SK-N-SH (cell line): ENCODE measurements at regions not wholly inside any gene's neighbourhood (a gene's known extent, or its start where the extent isn't known, plus 50 kb on each side); places are given as distances from the start of the nearest gene placed in this dataset.

Source experiments
- CTCF ChIA-PET: fragments of 300-600, 350-600 bp; formaldehyde crosslinking; extraction: SDS; loops from one replicate; lab custom pipeline; 2021; lab: Yijun Ruan, JAX
- POLR2A ChIA-PET: fragments of 350-600 bp; sonication (Branson Sonifier 250); formaldehyde crosslinking; extraction: SDS; loops from one replicate; lab custom pipeline; 2020; ENCODE audit warnings: antibody characterized with exemption, inconsistent platforms; lab: Yijun Ruan, JAX
- DNase-seq: peaks from one replicate; pipeline ENCODE4 v3.0.0; 2012
- H2AFZ ChIP-seq: fragments of 200-600 bp; sonication (generic); 2 replicates; pipeline ENCODE4 v1.8.1; 2016; ENCODE audit warnings: antibody characterized with exemption, mild to moderate bottlenecking, low read depth
- H3F3A ChIP-seq: fragments of 200-600 bp; sonication (generic); replicated peaks from 2 replicates; pipeline ENCODE3; 2016; ENCODE audit warnings: antibody characterized with exemption, mild to moderate bottlenecking; ENCODE audit not compliant: insufficient read depth
- H3K27ac ChIP-seq, 2 experiments: fragments of 200-500 bp in 1 of 2; fragments of 200-600 bp in 1 of 2; sonication (Bioruptor generic) in 1 of 2; sonication (generic), shearing (Covaris generic) in 1 of 2; 2 replicates each; pipeline versions ENCODE4 v1.5.1 to v1.6.1; 2014 to 2016; ENCODE audit warnings: low read depth in 2 of 2, inconsistent platforms in 1 of 2, low read length in 1 of 2, mild to moderate bottlenecking in 1 of 2, mixed read lengths in 1 of 2
- H3K27me3 ChIP-seq: fragments of 200-600 bp; sonication (generic), shearing (Covaris generic); 2 replicates; pipeline ENCODE4 v1.6.1; 2016; ENCODE audit warnings: mixed run types; ENCODE audit not compliant: insufficient read depth
- H3K36me3 ChIP-seq, 2 experiments: fragments of 200-500 bp in 1 of 2; fragments of 200-600 bp in 1 of 2; sonication (Bioruptor generic) in 1 of 2; sonication (generic) in 1 of 2; replicated peaks in 1 of 2; 2 replicates each; pipeline versions ENCODE3 to v1.5.1; 2014 to 2016; ENCODE audit warnings: low read length in 1 of 2, mild to moderate bottlenecking in 1 of 2; ENCODE audit not compliant: insufficient read depth in 2 of 2, control insufficient read depth in 1 of 2
- H3K4me1 ChIP-seq, 2 experiments: fragments of 200-500 bp in 1 of 2; fragments of 200-600 bp in 1 of 2; sonication (Bioruptor generic) in 1 of 2; sonication (generic), shearing (Covaris generic) in 1 of 2; 2 replicates each; pipeline versions ENCODE4 v1.5.1 to v1.6.1; 2014 to 2016; ENCODE audit warnings: low read depth in 1 of 2, low read length in 1 of 2, mixed run types in 1 of 2; ENCODE audit not compliant: insufficient read depth in 2 of 2, control insufficient read depth in 1 of 2
- H3K4me2 ChIP-seq: fragments of 200-600 bp; sonication (generic), shearing (Covaris generic); 2 replicates; pipeline ENCODE4 v1.6.1; 2017; ENCODE audit warnings: mixed run types
- H3K4me3 ChIP-seq, 2 experiments: fragments of 200-500 bp in 1 of 2; fragments of 200-600 bp in 1 of 2; sonication (Bioruptor generic) in 1 of 2; sonication (generic), shearing (Covaris generic) in 1 of 2; 2 replicates each; pipeline versions ENCODE4 v1.5.1 to v1.8.1; 2014 to 2016; ENCODE audit warnings: low read depth in 2 of 2, inconsistent platforms in 1 of 2, low read length in 1 of 2, mild to moderate bottlenecking in 1 of 2, mixed read lengths in 1 of 2, moderate library complexity in 1 of 2
- H3K79me2 ChIP-seq: fragments of 200-600 bp; sonication (generic); 2 replicates; pipeline ENCODE4 v1.8.1; 2017; ENCODE audit warnings: mild to moderate bottlenecking; ENCODE audit not compliant: insufficient read depth
- H3K9ac ChIP-seq: fragments of 200-600 bp; sonication (generic); 2 replicates; pipeline ENCODE4 v1.6.1; 2017; ENCODE audit warnings: mixed run types
- H3K9me2 ChIP-seq: fragments of 200-600 bp; sonication (generic); 2 replicates; pipeline ENCODE4 v1.6.1; 2017; ENCODE audit warnings: mixed run types
- H3K9me3 ChIP-seq: fragments of 200-600 bp; sonication (generic); 2 replicates; pipeline ENCODE4 v1.6.1; 2017; ENCODE audit warnings: mixed run types, mild to moderate bottlenecking, moderate library complexity
- H4K20me1 ChIP-seq: fragments of 200-600 bp; sonication (generic); 2 replicates; pipeline ENCODE4 v1.6.1; 2017; ENCODE audit warnings: mild to moderate bottlenecking, mixed run types; ENCODE audit not compliant: insufficient read depth
- CHD2 ChIP-seq: fragments of 150-350 bp; IDR thresholded peaks from 2 replicates; pipeline ENCODE4 v1.6.1; 2018; ENCODE audit warnings: low read length; ENCODE audit not compliant: partially characterized antibody
- CTCF ChIP-seq: fragments of 200-600 bp; sonication (generic); IDR thresholded peaks from 2 replicates; pipeline ENCODE4 v1.6.1; 2017; ENCODE audit warnings: antibody characterized with exemption, mild to moderate bottlenecking, moderate library complexity
- ELF1 ChIP-seq: IDR thresholded peaks from 2 replicates; pipeline ENCODE4 v1.4.0; 2012
- EZH2phosphoT487 ChIP-seq: fragments of 200-600 bp; sonication (generic); IDR thresholded peaks from 2 replicates; pipeline ENCODE4 v1.6.1; 2017; ENCODE audit warnings: low read depth, mixed run types, mild to moderate bottlenecking, antibody characterized with exemption, moderate library complexity, borderline replicate concordance
- FOXM1 ChIP-seq: IDR thresholded peaks from 2 replicates; pipeline ENCODE4 v1.4.0; 2012; ENCODE audit warnings: low read depth, mild to moderate bottlenecking
- MAX ChIP-seq: IDR thresholded peaks from 2 replicates; pipeline ENCODE4 v1.4.0; 2012; ENCODE audit warnings: low read depth
- MEF2A ChIP-seq: IDR thresholded peaks from 2 replicates; pipeline ENCODE4 v1.4.0; 2012; ENCODE audit warnings: low read depth, borderline replicate concordance
- MXI1 ChIP-seq: IDR thresholded peaks from 2 replicates; pipeline ENCODE4 v1.6.1; 2012; ENCODE audit warnings: mild to moderate bottlenecking, low read depth, low read length, improper control_type of control experiment
- NRF1 ChIP-seq: IDR thresholded peaks from 2 replicates; pipeline ENCODE4 v1.6.1; 2012; ENCODE audit warnings: low read depth, mild to moderate bottlenecking, low read length
- RFX5 ChIP-seq: IDR thresholded peaks from 2 replicates; pipeline ENCODE4 v1.6.1; 2012; ENCODE audit warnings: mild to moderate bottlenecking, improper control_type of control experiment, low read length
- SIN3A ChIP-seq: IDR thresholded peaks from 2 replicates; pipeline ENCODE4 v1.6.1; 2012; ENCODE audit warnings: low read depth, mild to moderate bottlenecking, low read length, moderate library complexity, borderline replicate concordance
- SMC3 ChIP-seq: IDR thresholded peaks from 2 replicates; pipeline ENCODE4 v1.6.1; 2012; ENCODE audit warnings: low read depth, low read length, improper control_type of control experiment
- TAF1 ChIP-seq: IDR thresholded peaks from 2 replicates; pipeline ENCODE4 v1.6.1; 2012; ENCODE audit warnings: low read depth, mild to moderate bottlenecking, low read length, moderate library complexity, borderline replicate concordance
- TCF12 ChIP-seq: IDR thresholded peaks from 2 replicates; pipeline ENCODE4 v1.4.0; 2012
- TEAD4 ChIP-seq: IDR thresholded peaks from 2 replicates; pipeline ENCODE4 v1.4.0; 2012; ENCODE audit warnings: mild to moderate bottlenecking, borderline replicate concordance; ENCODE audit not compliant: insufficient read depth
- YY1 ChIP-seq: IDR thresholded peaks from 2 replicates; pipeline ENCODE4 v1.4.0; 2012; ENCODE audit warnings: low read depth, mild to moderate bottlenecking
- WGBS: methylation state at CpG from one replicate; pipeline ENCODE4 v1.1.6; 2017; ENCODE audit warnings: low lambda C conversion rate; 5-methylcytosine and 5-hydroxymethylcytosine counted together
- TF ChIP-seq, protein P1 (sequence below): IDR thresholded peaks from 2 replicates; pipeline ENCODE4; 2012
- TF ChIP-seq, protein P2 (sequence below): IDR thresholded peaks from 2 replicates; pipeline ENCODE4 v1.4.0; 2012; ENCODE audit warnings: low read depth, borderline replicate concordance

DNA sequence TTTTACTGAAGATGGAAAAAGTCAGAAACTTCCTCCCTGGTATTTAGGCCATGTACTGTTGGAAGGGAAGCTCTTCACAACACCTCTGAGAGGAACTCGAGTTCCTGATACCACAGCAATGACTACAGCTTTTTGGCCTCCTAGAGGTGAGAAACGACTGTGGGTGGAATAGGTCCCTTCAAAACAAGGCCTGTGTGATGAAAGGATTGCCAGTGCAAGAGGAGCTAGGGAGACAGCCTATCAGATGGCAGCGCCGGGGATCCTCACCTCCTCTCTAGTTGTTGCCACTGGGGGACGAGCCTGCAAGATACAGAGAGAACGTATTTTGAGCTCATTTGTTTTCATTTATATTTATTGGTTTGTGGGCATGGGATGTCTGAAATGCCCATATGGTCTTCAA lies 187.8 kb upstream of the KCND3 start:
- TF ChIP-seq, protein P1, sequence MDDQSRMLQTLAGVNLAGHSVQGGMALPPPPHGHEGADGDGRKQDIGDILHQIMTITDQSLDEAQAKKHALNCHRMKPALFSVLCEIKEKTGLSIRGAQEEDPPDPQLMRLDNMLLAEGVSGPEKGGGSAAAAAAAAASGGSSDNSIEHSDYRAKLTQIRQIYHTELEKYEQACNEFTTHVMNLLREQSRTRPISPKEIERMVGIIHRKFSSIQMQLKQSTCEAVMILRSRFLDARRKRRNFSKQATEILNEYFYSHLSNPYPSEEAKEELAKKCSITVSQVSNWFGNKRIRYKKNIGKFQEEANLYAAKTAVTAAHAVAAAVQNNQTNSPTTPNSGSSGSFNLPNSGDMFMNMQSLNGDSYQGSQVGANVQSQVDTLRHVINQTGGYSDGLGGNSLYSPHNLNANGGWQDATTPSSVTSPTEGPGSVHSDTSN: no peak
- no peak for TF ChIP-seq SMC3
- TF ChIP-seq CTCF: no peak
- no peak for TF ChIP-seq MAX
- TF ChIP-seq EZH2phosphoT487: no peak
- no peak for TF ChIP-seq NRF1
- no peak for TF ChIP-seq TEAD4
- TF ChIP-seq SIN3A: no peak
- no peak for TF ChIP-seq ELF1
- no peak for TF ChIP-seq CHD2
- TF ChIP-seq MXI1: no peak
- no peak for TF ChIP-seq TAF1
- TF ChIP-seq, protein P2, sequence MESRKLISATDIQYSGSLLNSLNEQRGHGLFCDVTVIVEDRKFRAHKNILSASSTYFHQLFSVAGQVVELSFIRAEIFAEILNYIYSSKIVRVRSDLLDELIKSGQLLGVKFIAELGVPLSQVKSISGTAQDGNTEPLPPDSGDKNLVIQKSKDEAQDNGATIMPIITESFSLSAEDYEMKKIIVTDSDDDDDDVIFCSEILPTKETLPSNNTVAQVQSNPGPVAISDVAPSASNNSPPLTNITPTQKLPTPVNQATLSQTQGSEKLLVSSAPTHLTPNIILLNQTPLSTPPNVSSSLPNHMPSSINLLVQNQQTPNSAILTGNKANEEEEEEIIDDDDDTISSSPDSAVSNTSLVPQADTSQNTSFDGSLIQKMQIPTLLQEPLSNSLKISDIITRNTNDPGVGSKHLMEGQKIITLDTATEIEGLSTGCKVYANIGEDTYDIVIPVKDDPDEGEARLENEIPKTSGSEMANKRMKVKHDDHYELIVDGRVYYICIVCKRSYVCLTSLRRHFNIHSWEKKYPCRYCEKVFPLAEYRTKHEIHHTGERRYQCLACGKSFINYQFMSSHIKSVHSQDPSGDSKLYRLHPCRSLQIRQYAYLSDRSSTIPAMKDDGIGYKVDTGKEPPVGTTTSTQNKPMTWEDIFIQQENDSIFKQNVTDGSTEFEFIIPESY: no peak
- TF ChIP-seq YY1: no peak
- Histone ChIP-seq H4K20me1 (no peaks in the 10 kb centered on the region), H3K9me3 (no peaks in the 10 kb centered on the region), H3K9me2 (no peaks in the 10 kb centered on the region), H3K4me1 (no peaks in the 10 kb centered on the region), H3K4me3 (no peak overlapping the region), H3K27ac (no peak overlapping the region), H3K36me3 (no peaks in the 10 kb centered on the region), H3K27me3 (no peaks in the 10 kb centered on the region), H3F3A (no peaks in the 10 kb centered on the region), H3K9ac (no peak overlapping the region), H3K79me2 (no peaks in the 10 kb centered on the region), H3K4me2 (no peak overlapping the region), H2AFZ (no peak overlapping the region)
- CTCF ChIA-PET: no interaction called here
- POLR2A ChIA-PET: no interaction called here
- DNase-seq: no peak
- WGBS: 3% methylated on average over 6 of the region's 6 CpGs

DNA sequence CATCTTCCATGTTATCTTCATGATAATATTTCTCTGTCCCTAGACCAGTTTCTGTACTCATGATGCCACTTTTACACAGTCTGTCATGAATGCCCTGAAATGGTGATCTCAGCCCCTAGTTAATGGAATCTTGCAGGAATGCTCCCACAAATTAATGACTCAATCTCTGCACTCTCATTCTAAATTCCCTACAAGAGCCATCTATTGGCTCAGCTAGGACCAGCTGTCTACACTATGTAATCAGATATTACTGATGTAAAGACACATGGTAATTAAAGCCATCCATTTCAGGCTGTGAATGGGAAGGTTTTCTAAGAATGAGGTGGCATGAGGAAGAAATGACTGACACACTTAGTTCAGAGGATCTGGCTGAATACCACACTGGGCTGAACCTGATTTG lies 199.1 kb upstream of the KCND3 start:
- no peaks in the 10 kb centered on the region for H3K27me3 ChIP-seq
- H3K9me3 ChIP-seq: no peaks in the 10 kb centered on the region
- H3F3A ChIP-seq: no peaks in the 10 kb centered on the region
- no peak for TF ChIP-seq CTCF
- no peak for TF ChIP-seq FOXM1
- TF ChIP-seq ELF1: no peak
- TF ChIP-seq YY1: no peak
- TF ChIP-seq, protein P1: no peak
- no peak for TF ChIP-seq RFX5
- no peak for TF ChIP-seq TCF12
- TF ChIP-seq MEF2A: no peak
- no peak overlapping the region for H3K4me3 ChIP-seq
- POLR2A ChIA-PET: no interaction called here
- H3K4me2 ChIP-seq: no peak overlapping the region
- no peak for DNase-seq
- H2AFZ ChIP-seq: no peak overlapping the region
- no peaks in the 10 kb centered on the region for H4K20me1 ChIP-seq
- H3K27ac ChIP-seq: no peak overlapping the region
- CTCF ChIA-PET: no interaction called here
- no peak overlapping the region for H3K9ac ChIP-seq
- H3K9me2 ChIP-seq: no peaks in the 10 kb centered on the region
- no peaks in the 10 kb centered on the region for H3K79me2 ChIP-seq
- no peaks in the 10 kb centered on the region for H3K4me1 ChIP-seq
- no peaks in the 10 kb centered on the region for H3K36me3 ChIP-seq
